GM18505 (cell line): ENCODE measurements at regions not wholly inside any gene's neighbourhood (a gene's known extent, or its start where the extent isn't known, plus 50 kb on each side); places are given as distances from the start of the nearest gene placed in this dataset.
"Not testable (repeated sequence)": the region's sequence is repeated elsewhere in the genome, so short reads cannot be mapped to it uniquely, and the experiment has no call there.

Source experiments
- ATAC-seq: cut with Tn5 transposase; IDR thresholded peaks from one replicate; pipeline ENCODE4 v1.9.1; 2021; ENCODE audit not compliant: unreplicated experiment
- POLR2A ChIP-seq: IDR thresholded peaks from 4 replicates; pipeline ENCODE4 v1.6.1; 2011; ENCODE audit warnings: borderline replicate concordance; ENCODE audit not compliant: insufficient read depth, insufficient read length; ENCODE audit errors: extremely low read depth

DNA sequence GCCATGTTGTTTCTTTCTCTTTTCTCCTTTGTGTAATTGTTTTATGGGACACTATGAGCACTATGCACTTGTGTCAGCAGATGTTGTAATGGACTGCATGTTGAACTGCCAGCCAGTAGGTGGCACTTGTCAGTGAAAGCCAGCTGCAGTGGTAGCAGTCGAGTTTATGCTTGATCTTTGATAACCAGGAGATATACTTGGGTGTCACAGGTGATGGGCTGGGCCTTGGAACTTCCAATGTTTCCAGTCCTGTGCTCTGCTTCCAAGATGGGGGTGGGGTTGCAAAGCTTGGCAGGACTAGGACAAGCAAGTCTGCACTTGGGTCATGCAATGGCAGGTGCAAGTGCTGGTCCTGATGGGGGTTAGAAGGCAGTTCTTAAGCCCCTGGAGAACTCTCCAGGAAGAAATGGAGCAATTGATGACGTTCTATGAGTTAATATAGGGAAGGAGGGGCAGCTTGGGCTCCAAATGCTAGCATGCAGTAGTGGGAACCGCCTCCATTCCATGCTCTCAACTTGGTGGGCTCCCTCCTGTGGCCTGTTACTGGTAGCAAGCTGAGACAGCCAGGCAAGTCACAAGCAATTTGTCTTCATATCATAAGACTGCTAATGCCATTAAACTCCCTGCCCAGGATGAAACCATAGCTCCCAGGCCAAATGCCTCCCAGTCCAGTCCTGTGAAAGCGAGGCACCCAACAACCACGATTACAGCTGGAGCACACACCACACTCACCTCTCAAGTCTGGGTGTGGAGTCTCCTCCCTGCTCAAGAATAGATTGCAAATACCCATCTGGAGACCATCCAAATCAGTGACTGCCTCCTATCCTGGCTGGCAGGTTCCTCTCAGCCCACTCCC lies 287.2 kb downstream of the CGGBP1 start:
- no peak for TF ChIP-seq POLR2A
- peak; percentile 98 for ATAC-seq

DNA sequence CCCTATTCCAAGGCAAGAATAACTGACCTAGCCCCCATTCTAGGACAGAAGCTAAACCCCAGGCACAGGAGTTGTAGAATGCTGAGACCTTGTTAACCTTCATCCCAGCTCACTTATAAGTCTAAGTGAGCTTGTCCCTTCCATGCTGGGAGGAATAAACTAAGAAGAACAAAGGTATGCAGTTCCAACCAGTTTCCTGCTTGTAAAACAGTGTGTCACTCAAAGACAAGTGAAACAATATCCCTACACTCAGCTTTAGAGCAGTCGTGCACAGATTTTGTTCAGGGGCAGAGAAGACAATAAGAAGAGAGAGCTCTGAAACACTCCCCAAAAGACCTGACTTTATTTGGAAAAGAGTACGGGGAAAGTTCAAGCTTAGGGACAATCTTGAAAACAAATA lies 292.1 kb downstream of the CGGBP1 start:
- no peak for ATAC-seq
- no peak for TF ChIP-seq POLR2A

DNA sequence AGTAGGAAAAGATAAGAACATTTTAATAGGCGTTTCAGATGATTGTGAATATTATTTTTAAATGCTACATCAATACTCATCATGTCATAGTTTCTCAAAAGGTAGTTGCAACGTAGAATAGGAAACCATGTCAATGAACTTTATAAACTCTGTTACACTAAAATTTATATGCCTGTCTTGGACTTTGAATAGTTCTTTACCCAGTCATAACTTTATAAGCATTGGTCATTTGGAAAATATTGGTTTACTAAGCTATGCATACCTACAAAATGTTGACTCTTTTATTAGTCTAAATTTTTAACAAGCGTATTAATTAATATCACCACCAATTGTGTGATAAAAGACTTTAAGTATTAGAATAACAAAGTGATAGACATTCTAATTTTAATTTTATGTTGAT lies 293.5 kb downstream of the CGGBP1 start:
- no peak for ATAC-seq
- no peak for TF ChIP-seq POLR2A

GRCh38 chr3:87761795-87762194 lies 297.0 kb downstream of the CGGBP1 start:
- no peak for ATAC-seq
- TF ChIP-seq POLR2A: no peak

GRCh38 chr3:87761341-87761740 lies 297.5 kb downstream of the CGGBP1 start:
- no peak for TF ChIP-seq POLR2A
- no peak for ATAC-seq

GRCh38 chr3:87756616-87757015 lies 302.2 kb downstream of the CGGBP1 start:
- no peak for ATAC-seq

GRCh38 chr3:87755852-87756251 lies 303.0 kb downstream of the CGGBP1 start:
- no peak for TF ChIP-seq POLR2A
- ATAC-seq: no peak

More at GRCh38 chr3:87756616-87757015, 302.2 kb downstream of the CGGBP1 start:
- no peak for TF ChIP-seq POLR2A

DNA sequence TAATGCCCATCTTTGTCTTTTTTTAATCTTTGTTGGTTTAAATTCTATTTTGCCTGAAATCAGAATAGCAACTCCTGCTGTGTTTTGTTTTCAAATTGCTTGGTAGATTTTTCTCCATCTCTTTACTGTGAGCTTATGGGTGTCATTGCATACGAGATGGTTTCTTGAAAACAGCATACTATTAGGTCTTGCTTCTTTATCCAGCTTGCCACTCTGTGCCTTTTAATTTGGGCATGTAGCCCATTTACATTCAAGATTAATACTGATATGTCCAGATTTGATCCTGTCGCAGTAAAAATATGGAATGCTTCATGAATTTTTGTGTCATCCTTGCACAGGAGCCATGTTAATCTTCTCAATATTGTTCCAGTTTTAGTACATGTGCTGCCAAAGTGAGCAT lies 316.6 kb downstream of the CGGBP1 start:
- no peak for ATAC-seq
- TF ChIP-seq POLR2A: no peak

DNA sequence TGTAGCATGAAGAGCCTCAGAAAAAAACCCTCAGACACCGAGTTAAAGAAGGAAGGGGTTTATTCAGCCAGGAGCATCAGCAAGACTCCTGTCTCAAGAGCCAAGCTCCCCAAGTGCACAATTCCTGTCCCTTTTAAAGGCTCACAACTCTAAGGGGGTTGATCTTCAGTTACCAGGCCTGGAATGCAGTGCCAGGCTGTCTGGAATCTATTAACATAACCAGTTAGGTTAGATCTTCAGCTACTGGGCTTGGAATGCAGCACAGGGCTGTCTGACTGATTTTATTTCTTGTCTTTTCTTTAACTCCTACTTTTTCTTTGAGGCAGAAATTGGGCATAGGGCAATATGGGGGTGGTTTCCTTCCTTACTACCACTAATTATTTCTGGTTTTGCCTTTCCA lies 317.9 kb downstream of the CGGBP1 start:
- ATAC-seq: not testable (repeated sequence)

DNA sequence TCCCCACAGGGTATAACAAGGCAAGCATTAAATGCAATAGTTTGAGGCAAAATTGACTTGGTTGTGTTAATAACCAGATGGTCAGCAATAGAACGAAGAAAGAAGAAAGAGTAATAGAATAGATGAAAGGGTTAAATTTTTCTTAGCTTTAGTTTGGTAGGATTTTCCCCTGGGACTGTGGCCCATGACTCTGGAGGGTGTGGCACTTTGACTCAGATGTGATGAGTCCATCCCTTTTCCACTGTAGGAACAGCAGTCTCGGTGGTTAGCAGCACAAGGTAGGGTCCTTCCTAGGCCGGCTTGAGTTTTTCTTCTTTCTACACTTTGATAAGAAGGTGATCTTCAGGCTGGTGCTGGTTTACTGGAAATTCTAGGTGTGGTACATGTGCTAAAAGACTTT lies 321.0 kb downstream of the CGGBP1 start:
- ATAC-seq: not testable (repeated sequence)

GRCh38 chr3:87733671-87734367 lies 325.0 kb downstream of the CGGBP1 start:
- no peak for TF ChIP-seq POLR2A
- ATAC-seq: no peak

GRCh38 chr3:87732294-87732693 lies 326.5 kb downstream of the CGGBP1 start:
- ATAC-seq: no peak
- no peak for TF ChIP-seq POLR2A

DNA sequence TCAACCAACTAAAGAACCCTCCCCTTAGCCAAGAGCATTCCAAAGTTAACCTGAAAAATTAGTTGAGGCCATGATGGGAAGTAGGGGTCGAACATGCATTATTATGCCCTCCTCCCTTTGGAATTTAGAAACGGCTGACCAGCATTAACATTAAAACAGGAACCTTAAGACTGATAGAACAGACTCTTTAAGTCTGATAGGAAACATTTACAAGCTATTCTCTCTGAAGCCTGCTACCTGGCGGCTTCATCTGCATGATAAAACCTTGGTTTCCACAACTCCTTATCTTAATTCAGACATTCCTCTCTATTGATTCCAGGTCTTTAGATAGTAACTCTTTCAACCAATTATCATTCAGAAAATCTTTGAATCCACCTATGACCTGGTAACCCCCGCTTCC lies 331.0 kb downstream of the CGGBP1 start:
- no peak for TF ChIP-seq POLR2A
- no peak for ATAC-seq

- no peak for TF ChIP-seq POLR2A
- no peak for ATAC-seq
These were observed 339.7 kb downstream of the CGGBP1 start for GRCh38 chr3:87719060-87719459.
